ENCODE measurements at regions not wholly inside any gene's neighbourhood (a gene's known extent, or its start where the extent isn't known, plus 50 kb on each side); places are given as distances from the start of the nearest gene placed in this dataset.

- no peaks in the 10 kb centered on the region for H3K36me3 ChIP-seq (ENCODE audit: control insufficient read depth, low read length)
- TF ChIP-seq EZH2phosphoT487 (IDR thresholded peaks at IDR 0.05; ENCODE audit: borderline replicate concordance, low read length) (no peak), CTCF (IDR thresholded peaks at IDR 0.05; ENCODE audit: low read depth, low read length, poor library complexity, severe bottlenecking) (no peak)
These were observed 496.6 kb upstream of the TMPO start for GRCh38 chr12:98018836-98019235.

DNA sequence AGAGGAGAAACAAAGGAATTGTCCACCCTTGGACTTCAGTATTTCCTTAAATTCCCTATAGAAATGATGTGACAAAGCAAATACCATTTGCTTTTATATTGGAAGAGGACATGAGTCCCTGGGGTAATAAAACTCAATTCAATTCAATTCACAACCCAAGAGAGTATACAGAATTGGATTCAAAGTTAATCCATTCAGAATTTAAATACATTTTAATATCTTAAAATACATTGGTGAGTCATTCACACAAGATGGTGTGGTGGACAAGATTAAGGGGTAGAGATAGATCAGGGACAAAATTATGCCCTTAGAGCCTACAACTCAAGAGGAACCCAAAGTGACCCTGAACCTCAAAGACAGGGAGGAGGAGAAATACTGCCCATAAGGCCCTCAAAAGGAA, 495.0 kb upstream of the TMPO start:
- Histone ChIP-seq H3K4me2 (ENCODE audit: low read length) (no peak overlapping the region), H3K79me2 (ENCODE audit: control insufficient read depth, low read length) (no peaks in the 10 kb centered on the region), H3K9me3 (ENCODE audit: control insufficient read depth, insufficient read depth, low read length) (no peaks in the 10 kb centered on the region), H3K9me2 (replicated peaks; ENCODE audit: control insufficient read depth, low read length) (no peaks in the 10 kb centered on the region), H3K4me1 (ENCODE audit: control insufficient read depth, low read length) (no peaks in the 10 kb centered on the region), H3K36me3 (ENCODE audit: control insufficient read depth, low read length) (no peaks in the 10 kb centered on the region), H4K20me1 (ENCODE audit: control insufficient read depth, insufficient read depth, low read depth, low read length) (no peaks in the 10 kb centered on the region), H3F3A (ENCODE audit: control insufficient read depth, insufficient read depth) (no peaks in the 10 kb centered on the region), H3K4me3 (ENCODE audit: low read length) (no peak overlapping the region), H3K27ac (ENCODE audit: low read depth, low read length) (no peak overlapping the region), H3K27me3 (ENCODE audit: control insufficient read depth, low read length) (no peaks in the 10 kb centered on the region)
- no peak for TF ChIP-seq EZH2phosphoT487 (IDR thresholded peaks at IDR 0.05; ENCODE audit: borderline replicate concordance, low read length)
- no peak for TF ChIP-seq CTCF (IDR thresholded peaks at IDR 0.05; ENCODE audit: low read depth, low read length, poor library complexity, severe bottlenecking)

More at GRCh38 chr12:98018836-98019235, 496.6 kb upstream of the TMPO start:
- no peaks in the 10 kb centered on the region for H3K9me2 ChIP-seq (replicated peaks; ENCODE audit: control insufficient read depth, low read length)
- no peak overlapping the region for H3K4me2 ChIP-seq (ENCODE audit: low read length)
- H3K4me3 ChIP-seq (ENCODE audit: low read length), result no peak overlapping the region
- H3K27me3 ChIP-seq (ENCODE audit: control insufficient read depth, low read length), result no peaks in the 10 kb centered on the region
- no peaks in the 10 kb centered on the region for H3K79me2 ChIP-seq (ENCODE audit: control insufficient read depth, low read length)
- H3K4me1 ChIP-seq (ENCODE audit: control insufficient read depth, low read length), result no peaks in the 10 kb centered on the region
- H3K27ac ChIP-seq (ENCODE audit: low read depth, low read length), result no peak overlapping the region
- no peaks in the 10 kb centered on the region for H3F3A ChIP-seq (ENCODE audit: control insufficient read depth, insufficient read depth)
- no peaks in the 10 kb centered on the region for H3K9me3 ChIP-seq (ENCODE audit: control insufficient read depth, insufficient read depth, low read length)
- no peaks in the 10 kb centered on the region for H4K20me1 ChIP-seq (ENCODE audit: control insufficient read depth, insufficient read depth, low read depth, low read length)

- Histone ChIP-seq H3K9me2 (replicated peaks; ENCODE audit: control insufficient read depth, low read length) (no peaks in the 10 kb centered on the region), H3K4me1 (ENCODE audit: control insufficient read depth, low read length) (no peaks in the 10 kb centered on the region), H3K4me2 (ENCODE audit: low read length) (no peak overlapping the region), H3K4me3 (ENCODE audit: low read length) (no peak overlapping the region), H3K9me3 (ENCODE audit: control insufficient read depth, insufficient read depth, low read length) (no peaks in the 10 kb centered on the region), H3K79me2 (ENCODE audit: control insufficient read depth, low read length) (no peaks in the 10 kb centered on the region), H3K27me3 (ENCODE audit: control insufficient read depth, low read length) (no peaks in the 10 kb centered on the region), H3K36me3 (ENCODE audit: control insufficient read depth, low read length) (no peaks in the 10 kb centered on the region), H4K20me1 (ENCODE audit: control insufficient read depth, insufficient read depth, low read depth, low read length) (no peaks in the 10 kb centered on the region), H3K27ac (ENCODE audit: low read depth, low read length) (no peak overlapping the region), H3F3A (ENCODE audit: control insufficient read depth, insufficient read depth) (no peaks in the 10 kb centered on the region)
- TF ChIP-seq EZH2phosphoT487 (IDR thresholded peaks at IDR 0.05; ENCODE audit: borderline replicate concordance, low read length) (no peak), CTCF (IDR thresholded peaks at IDR 0.05; ENCODE audit: low read depth, low read length, poor library complexity, severe bottlenecking) (no peak)
These were observed 492.4 kb upstream of the TMPO start for GRCh38 chr12:98022961-98023360.

Measured in DOHH2 (cell line).